H1 (cell line): ENCODE measurements at regions not wholly inside any gene's neighbourhood (a gene's known extent, or its start where the extent isn't known, plus 50 kb on each side); places are given as distances from the start of the nearest gene placed in this dataset.

Experiments used
- CTCF ChIA-PET: fragments of 300-600 bp; sonication (Branson Sonifier 250); formaldehyde crosslinking; loops from one replicate; lab custom pipeline; 2021; ENCODE audit not compliant: partially characterized antibody; lab: Charles Lee
- POLR2A ChIA-PET: fragments of 300-600 bp; sonication (Branson Sonifier 250); formaldehyde crosslinking; loops from one replicate; lab custom pipeline; 2021; ENCODE audit warnings: inconsistent platforms; ENCODE audit not compliant: partially characterized antibody; lab: Charles Lee
- DNase-seq, 2 experiments: peaks; one replicate each; pipeline versions ENCODE4 v3.0.0 to v3.0.0-alpha.2; 2010 to 2022; ENCODE audit warnings: low spot score in 2 of 2, low read depth in 1 of 2, mixed read lengths in 1 of 2
- FAIRE-seq: peaks from 2 replicates; lab custom pipeline; 2011; peaks lifted over from hg19 to GRCh38; lab: Jason Lieb, UNC
- H2AFZ ChIP-seq: 2 replicates; pipeline ENCODE4 v1.8.1; 2012; ENCODE audit warnings: low read length, inconsistent platforms
- H2AK5ac ChIP-seq: 2 replicates; pipeline ENCODE4 v1.6.1; 2013; ENCODE audit warnings: low read depth, low read length
- H2BK120ac ChIP-seq: replicated peaks from 2 replicates; pipeline ENCODE3; 2013; ENCODE audit warnings: low read depth, low read length, inconsistent platforms
- H2BK12ac ChIP-seq: 2 replicates; pipeline ENCODE4 v1.6.1; 2013; ENCODE audit warnings: low read depth, low read length
- H2BK15ac ChIP-seq: 2 replicates; pipeline ENCODE4 v1.6.1; 2013; ENCODE audit warnings: low read length
- H2BK20ac ChIP-seq: 2 replicates; pipeline ENCODE4 v1.6.1; 2013; ENCODE audit warnings: low read length
- H2BK5ac ChIP-seq: 2 replicates; pipeline ENCODE4 v1.6.1; 2013; ENCODE audit warnings: low read depth, low read length
- H3K14ac ChIP-seq: 2 replicates; pipeline ENCODE4 v1.6.1; 2013; ENCODE audit warnings: inconsistent platforms; ENCODE audit not compliant: insufficient read length
- H3K18ac ChIP-seq: 2 replicates; pipeline ENCODE4 v1.6.1; 2013; ENCODE audit warnings: low read length; ENCODE audit errors: extremely low read depth
- H3K23ac ChIP-seq: 2 replicates; pipeline ENCODE4 v1.6.1; 2013; ENCODE audit warnings: inconsistent platforms; ENCODE audit not compliant: insufficient read length
- H3K23me2 ChIP-seq: 2 replicates; pipeline ENCODE4 v1.6.1; 2013; ENCODE audit warnings: low read depth, low read length
- H3K27ac ChIP-seq: 2 replicates; pipeline ENCODE4 v1.6.1; 2011; ENCODE audit warnings: low read depth, low read length, inconsistent platforms
- H3K27me3 ChIP-seq, 4 experiments: replicated peaks in 1 of 4; 1 replicate in 1 of 4; 2 replicates in 3 of 4; pipeline versions ENCODE4 v1.6.1 to v1.8.1; 2011 to 2013; ENCODE audit warnings: low read length in 3 of 4, mild to moderate bottlenecking in 3 of 4, inconsistent platforms in 2 of 4, mixed read lengths in 2 of 4, moderate library complexity in 1 of 4; ENCODE audit not compliant: control insufficient read depth in 3 of 4, insufficient read depth in 3 of 4; ENCODE audit errors: extremely low read depth in 1 of 4
- H3K36me3 ChIP-seq, 4 experiments: 2 replicates each; pipeline versions ENCODE4 v1.6.1 to v1.8.1; 2011 to 2013; ENCODE audit warnings: mild to moderate bottlenecking in 4 of 4, low read length in 3 of 4, moderate library complexity in 2 of 4, control low read depth in 1 of 4, inconsistent platforms in 1 of 4; ENCODE audit not compliant: insufficient read depth in 4 of 4, control insufficient read depth in 2 of 4
- H3K4ac ChIP-seq: replicated peaks from 2 replicates; pipeline ENCODE3; 2013; ENCODE audit warnings: low read length, low read depth, mixed read lengths, inconsistent platforms; ENCODE audit not compliant: insufficient read length
- H3K4me1 ChIP-seq, 4 experiments: replicated peaks in 1 of 4; 1 replicate in 1 of 4; 2 replicates in 3 of 4; pipeline versions ENCODE4 v1.6.1 to v1.8.1; 2011 to 2013; ENCODE audit warnings: low read length in 3 of 4, inconsistent platforms in 2 of 4, mixed read lengths in 1 of 4; ENCODE audit not compliant: insufficient read depth in 4 of 4, control insufficient read depth in 3 of 4
- H3K4me2 ChIP-seq, 2 experiments: 2 replicates each; pipeline versions ENCODE4 v1.6.1 to v1.8.1; 2011 to 2013; ENCODE audit warnings: low read depth in 2 of 2, low read length in 2 of 2, control low read depth in 1 of 2, inconsistent platforms in 1 of 2, mild to moderate bottlenecking in 1 of 2; ENCODE audit not compliant: insufficient read depth in 1 of 2
- H3K4me3 ChIP-seq, 4 experiments: fragments of 200-600, 300-600 bp in 1 of 4; sonication (generic), shearing (Covaris generic), sonication (Bioruptor Twin) in 1 of 4; 2 replicates each; pipeline versions ENCODE4 v1.5.1 to v1.8.1; 2011 to 2016; ENCODE audit warnings: low read length in 4 of 4, low read depth in 3 of 4, control low read depth in 2 of 4, inconsistent platforms in 2 of 4, mild to moderate bottlenecking in 2 of 4, mixed read lengths in 1 of 4, moderate library complexity in 1 of 4; ENCODE audit not compliant: insufficient read depth in 2 of 4; ENCODE audit errors: extremely low read depth in 1 of 4
- H3K56ac ChIP-seq: replicated peaks from 2 replicates; pipeline ENCODE3; 2013; ENCODE audit warnings: low read depth, mild to moderate bottlenecking, mixed read lengths, low read length, inconsistent platforms; ENCODE audit not compliant: insufficient read length
- H3K79me1 ChIP-seq: 2 replicates; pipeline ENCODE4 v1.6.1; 2013; ENCODE audit warnings: low read depth, low read length, control low read depth
- H3K79me2 ChIP-seq, 2 experiments: 2 replicates each; pipeline versions ENCODE4 v1.6.1 to v1.8.1; 2012 to 2013; ENCODE audit warnings: low read length in 2 of 2, mild to moderate bottlenecking in 2 of 2, inconsistent platforms in 1 of 2; ENCODE audit not compliant: insufficient read depth in 2 of 2, control insufficient read depth in 1 of 2
- H3K9ac ChIP-seq, 4 experiments: replicated peaks in 1 of 4; 1 replicate in 1 of 4; 2 replicates in 3 of 4; pipeline versions ENCODE4 v1.6.1 to v1.8.1; 2011 to 2013; ENCODE audit warnings: low read depth in 3 of 4, low read length in 3 of 4, control low read depth in 2 of 4, mild to moderate bottlenecking in 2 of 4, moderate library complexity in 2 of 4, inconsistent platforms in 1 of 4; ENCODE audit errors: extremely low read depth in 1 of 4
- H3K9me3 ChIP-seq, 2 experiments: 2 replicates each; pipeline versions ENCODE4 v1.6.1 to v1.8.1; 2012 to 2013; ENCODE audit warnings: mild to moderate bottlenecking in 2 of 2, moderate library complexity in 2 of 2, control low read depth in 1 of 2, inconsistent platforms in 1 of 2, low read depth in 1 of 2, low read length in 1 of 2, mixed read lengths in 1 of 2; ENCODE audit not compliant: insufficient read depth in 2 of 2
- H4K20me1 ChIP-seq, 2 experiments: replicated peaks in 1 of 2; 2 replicates each; pipeline versions ENCODE3 to v1.8.1; 2011 to 2013; ENCODE audit warnings: inconsistent platforms in 2 of 2, low read length in 2 of 2, mild to moderate bottlenecking in 1 of 2; ENCODE audit not compliant: insufficient read depth in 2 of 2, control insufficient read depth in 1 of 2
- H4K5ac ChIP-seq: 2 replicates; pipeline ENCODE4 v1.6.1; 2013; ENCODE audit warnings: low read length, low read depth, mixed read lengths, inconsistent platforms; ENCODE audit not compliant: insufficient read length
- H4K8ac ChIP-seq: 2 replicates; pipeline ENCODE4 v1.8.0; 2013; ENCODE audit warnings: mild to moderate bottlenecking, moderate library complexity, low read length, inconsistent platforms; ENCODE audit not compliant: insufficient read depth; ENCODE audit errors: extremely low read depth
- H4K91ac ChIP-seq: replicated peaks from 2 replicates; pipeline ENCODE3; 2013; ENCODE audit warnings: low read length, mixed read lengths, inconsistent platforms; ENCODE audit not compliant: insufficient read length
- CEBPB ChIP-seq: IDR thresholded peaks from 2 replicates; pipeline ENCODE4 v1.6.1; 2012; ENCODE audit warnings: low read depth, low read length
- CHD2 ChIP-seq: IDR thresholded peaks from 2 replicates; pipeline ENCODE4 v1.6.1; 2012; ENCODE audit warnings: low read length, improper control_type of control experiment
- CTCF ChIP-seq, 3 experiments: IDR thresholded peaks; 1 replicate in 2 of 3; 2 replicates in 1 of 3; pipeline versions ENCODE4 v1.5.1 to v1.6.1; 2011; ENCODE audit warnings: low read length in 3 of 3, mild to moderate bottlenecking in 3 of 3, inconsistent platforms in 2 of 3, low read depth in 1 of 3, moderate library complexity in 1 of 3; ENCODE audit not compliant: insufficient read depth in 1 of 3; ENCODE audit errors: control extremely low read depth in 1 of 3
- EP300 ChIP-seq, 2 experiments: IDR thresholded peaks; 1 replicate in 1 of 2; 2 replicates in 1 of 2; pipeline ENCODE4 v1.6.1; 2011 to 2012; ENCODE audit warnings: low read depth in 2 of 2, low read length in 2 of 2, mild to moderate bottlenecking in 2 of 2, borderline replicate concordance in 1 of 2, inconsistent platforms in 1 of 2, moderate library complexity in 1 of 2
- FOSL1 ChIP-seq: IDR thresholded peaks from 2 replicates; pipeline ENCODE4 v1.6.1; 2011; ENCODE audit warnings: mild to moderate bottlenecking, low read depth, low read length, moderate library complexity; ENCODE audit not compliant: insufficient read depth
- HDAC2 ChIP-seq, 2 experiments: fragments of 300-600 bp in 1 of 2; sonication (generic) in 1 of 2; IDR thresholded peaks; 2 replicates each; pipeline ENCODE4 v1.6.1; 2011 to 2012; ENCODE audit warnings: low read depth in 2 of 2, low read length in 2 of 2, mild to moderate bottlenecking in 2 of 2, moderate library complexity in 2 of 2, borderline replicate concordance in 1 of 2, inconsistent platforms in 1 of 2
- KDM5A ChIP-seq: fragments of 200-600 bp; IDR thresholded peaks from 2 replicates; pipeline ENCODE4 v1.7.1; 2012; ENCODE audit warnings: mild to moderate bottlenecking, low read length, inconsistent platforms, mixed read lengths
- RBBP5 ChIP-seq: IDR thresholded peaks from 2 replicates; pipeline ENCODE4 v1.7.1; 2012; ENCODE audit warnings: low read depth, mild to moderate bottlenecking, inconsistent platforms, low read length, moderate library complexity, borderline replicate concordance
- SIRT6 ChIP-seq: IDR thresholded peaks from one replicate; pipeline ENCODE4 v1.7.1; 2012; ENCODE audit warnings: low read length, inconsistent platforms
- SIX5 ChIP-seq: IDR thresholded peaks from 2 replicates; pipeline ENCODE4 v1.6.1; 2011; ENCODE audit warnings: mild to moderate bottlenecking, low read depth, low read length
- TCF12 ChIP-seq: IDR thresholded peaks from 2 replicates; pipeline ENCODE4 v1.6.1; 2011; ENCODE audit warnings: low read depth, mild to moderate bottlenecking, low read length
- TEAD4 ChIP-seq: IDR thresholded peaks from 2 replicates; pipeline ENCODE4 v1.6.1; 2012; ENCODE audit warnings: low read depth, low read length, inconsistent platforms, mixed read lengths
- WGBS, 2 experiments: shearing (Covaris generic) in 1 of 2; methylation state at CpG; one replicate each; pipeline versions ENCODE4 v1.1.6 to v1.1.7; 2013 to 2015; ENCODE audit warnings: low lambda C conversion rate in 2 of 2, mixed read lengths in 2 of 2, inconsistent platforms in 1 of 2, low coverage in 1 of 2, missing lambda C conversion rate in 1 of 2; ENCODE audit not compliant: insufficient replicate concordance in 2 of 2, insufficient coverage in 1 of 2, insufficient read length in 1 of 2; ENCODE audit errors: extremely low coverage in 1 of 2, missing lambda C conversion rate in 1 of 2; 5-methylcytosine and 5-hydroxymethylcytosine counted together

GRCh38 chr9:16181539-16181938 is 628.7 kb downstream of the CCDC171 start:
- no peak overlapping the region for H2BK20ac ChIP-seq
- H4K8ac ChIP-seq, result no peak overlapping the region
- H2AFZ ChIP-seq, result no peak overlapping the region
- H3K9ac ChIP-seq, result no peak overlapping the region
- H3K27ac ChIP-seq, result no peak overlapping the region
- WGBS, 2 experiments, result 89% methylated on average over 3 of the region's 3 CpGs; no CpG with 5 or more reads in 1 of the 2 experiments
- no peak overlapping the region for H3K14ac ChIP-seq
- H3K79me2 ChIP-seq, result no peaks in the 10 kb centered on the region
- ChIA-PET POLR2A (no interaction called here), CTCF (no interaction called here)
- no peaks in the 10 kb centered on the region for H3K9me3 ChIP-seq
- H2BK120ac ChIP-seq, result no peak overlapping the region
- H3K79me1 ChIP-seq, result no peaks in the 10 kb centered on the region
- H3K18ac ChIP-seq, result no peak overlapping the region
- no peak overlapping the region for H3K23ac ChIP-seq
- no peaks in the 10 kb centered on the region for H4K20me1 ChIP-seq
- H3K27me3 ChIP-seq, result no peaks in the 10 kb centered on the region
- H4K5ac ChIP-seq, result no peak overlapping the region
- FAIRE-seq, result no peak
- H3K36me3 ChIP-seq, result no peaks in the 10 kb centered on the region
- no peaks in the 10 kb centered on the region for H3K4me1 ChIP-seq
- no peak for TF ChIP-seq SIRT6
- no peak for TF ChIP-seq FOSL1
- no peak for TF ChIP-seq KDM5A
- TF ChIP-seq CTCF (IDR thresholded peaks at IDR 0.05; ENCODE audit: control extremely low read depth in 1 of 3, insufficient read depth in 1 of 3, low read depth in 1 of 3, low read length in 3 of 3), result no peak
- no peak for TF ChIP-seq CHD2
- TF ChIP-seq SIX5, result no peak
- no peak for TF ChIP-seq TCF12
- TF ChIP-seq CEBPB, result no peak
- no peak for TF ChIP-seq EP300 (IDR thresholded peaks at IDR 0.05; ENCODE audit: borderline replicate concordance in 1 of 2, low read depth in 2 of 2, low read length in 2 of 2)
- no peak for TF ChIP-seq TEAD4
- TF ChIP-seq HDAC2 (IDR thresholded peaks at IDR 0.05; ENCODE audit: borderline replicate concordance in 1 of 2, low read depth in 2 of 2, low read length in 2 of 2), result no peak
- TF ChIP-seq RBBP5, result no peak
- H3K4me3 ChIP-seq, result no peak overlapping the region
- no peak for DNase-seq
- H3K4me2 ChIP-seq, result no peak overlapping the region
- no peak overlapping the region for H2BK5ac ChIP-seq
- H2AK5ac ChIP-seq, result no peak overlapping the region
- H3K56ac ChIP-seq, result no peak overlapping the region
- no peak overlapping the region for H2BK15ac ChIP-seq
- no peak overlapping the region for H3K4ac ChIP-seq
- H4K91ac ChIP-seq, result no peak overlapping the region
- no peak overlapping the region for H2BK12ac ChIP-seq
- H3K23me2 ChIP-seq, result no peaks in the 10 kb centered on the region
